Type B pancreatic cell (in vitro differentiated cells): ENCODE measurements at regions not wholly inside any gene's neighbourhood (a gene's known extent, or its start where the extent isn't known, plus 50 kb on each side); places are given as distances from the start of the nearest gene placed in this dataset.

Experiments used
- DNase-seq: peaks from one replicate; pipeline ENCODE4 v3.0.0; 2021; ENCODE audit warnings: mixed read lengths; ENCODE audit not compliant: unreplicated experiment; ENCODE audit errors: extremely low spot score
- H3K27ac Mint-ChIP-seq: 2 replicates; pipeline ENCODE4 v1.8.0; 2021; ENCODE audit warnings: mild to moderate bottlenecking, mixed read lengths
- H3K27me3 Mint-ChIP-seq: 2 replicates; pipeline ENCODE4 v1.8.0; 2021; ENCODE audit warnings: mixed read lengths
- H3K36me3 Mint-ChIP-seq: 2 replicates; pipeline ENCODE4 v1.8.0; 2021; ENCODE audit warnings: mixed read lengths
- H3K4me1 Mint-ChIP-seq: one replicate; pipeline ENCODE4 v1.8.0; 2021; ENCODE audit warnings: mixed read lengths; ENCODE audit not compliant: unreplicated experiment
- H3K4me3 Mint-ChIP-seq: 2 replicates; pipeline ENCODE4 v1.8.0; 2021; ENCODE audit warnings: mild to moderate bottlenecking, mixed read lengths
- H3K9me3 Mint-ChIP-seq: 2 replicates; pipeline ENCODE4 v1.8.0; 2021; ENCODE audit warnings: mixed read lengths
- CTCF ChIP-seq: fragments of 200-600 bp; sonication (generic); conservative IDR thresholded peaks from 2 replicates; pipeline ENCODE4 v1.5.0; 2021; ENCODE audit warnings: antibody characterized with exemption, mild to moderate bottlenecking

- no peak overlapping the region for H3K4me3 Mint-ChIP-seq
- no peak for TF ChIP-seq CTCF
- no peak overlapping the region for H3K27ac Mint-ChIP-seq
Observed at GRCh38 chr11:81000334-81000733, 1559.5 kb upstream of the TENM4 start.

GRCh38 chr11:80995523-80995922 is 1554.7 kb upstream of the TENM4 start:
- no peak overlapping the region for H3K4me3 Mint-ChIP-seq
- no peak overlapping the region for H3K27ac Mint-ChIP-seq
- no peaks in the 10 kb centered on the region for H3K36me3 Mint-ChIP-seq
- no peaks in the 10 kb centered on the region for H3K9me3 Mint-ChIP-seq
- DNase-seq: no peak
- TF ChIP-seq CTCF: no peak
- no peaks in the 10 kb centered on the region for H3K4me1 Mint-ChIP-seq
- no peaks in the 10 kb centered on the region for H3K27me3 Mint-ChIP-seq

More at GRCh38 chr11:81000334-81000733, 1559.5 kb upstream of the TENM4 start:
- Mint-ChIP-seq H3K4me1 (no peaks in the 10 kb centered on the region), H3K27me3 (no peaks in the 10 kb centered on the region), H3K9me3 (no peaks in the 10 kb centered on the region), H3K36me3 (no peaks in the 10 kb centered on the region)
- no peak for DNase-seq

DNA sequence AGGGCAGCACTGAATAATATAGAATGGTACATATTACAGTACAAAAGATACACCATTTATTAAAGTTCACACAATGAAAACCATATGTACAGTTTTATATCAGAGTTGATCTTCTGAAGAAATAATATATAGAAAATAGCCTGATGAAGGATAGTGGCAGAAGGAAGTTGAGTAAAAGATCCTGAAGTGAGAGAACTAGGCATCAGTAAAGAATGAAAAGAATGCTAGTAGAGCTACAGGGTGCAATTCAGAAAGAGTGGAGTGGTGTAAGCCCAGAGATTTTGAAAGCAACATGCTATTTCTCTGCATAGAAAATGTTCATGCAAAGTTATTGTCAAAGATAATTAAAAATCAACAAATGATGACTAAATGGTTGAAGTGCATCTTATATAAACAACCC is 1552.7 kb upstream of the TENM4 start:
- Mint-ChIP-seq H3K4me1 (no peaks in the 10 kb centered on the region), H3K4me3 (no peak overlapping the region), H3K27ac (no peak overlapping the region), H3K36me3 (no peaks in the 10 kb centered on the region), H3K9me3 (no peaks in the 10 kb centered on the region), H3K27me3 (no peaks in the 10 kb centered on the region)
- DNase-seq: no peak
- TF ChIP-seq CTCF: no peak

DNA sequence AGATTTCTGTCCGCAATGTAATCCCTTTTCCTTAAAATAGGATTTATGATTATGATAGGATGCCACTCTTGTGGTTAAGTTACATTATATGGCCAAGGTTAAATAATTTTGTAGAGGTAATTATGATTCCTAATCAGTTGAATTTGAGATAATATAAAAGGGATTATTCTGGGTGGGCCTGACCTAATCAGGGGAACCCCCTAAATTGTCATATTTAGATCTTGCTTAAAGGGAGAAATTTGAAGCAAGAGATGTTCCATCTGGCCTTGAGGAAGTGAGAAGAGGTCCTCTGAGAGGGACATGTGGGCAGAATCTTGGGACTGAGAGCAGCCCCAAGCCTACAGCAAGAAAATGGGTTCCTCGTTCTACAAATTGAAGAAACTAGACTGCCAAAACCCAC is 1550.1 kb upstream of the TENM4 start:
- no peak overlapping the region for H3K27ac Mint-ChIP-seq
- no peak for TF ChIP-seq CTCF
- no peaks in the 10 kb centered on the region for H3K27me3 Mint-ChIP-seq
- no peaks in the 10 kb centered on the region for H3K9me3 Mint-ChIP-seq
- H3K4me3 Mint-ChIP-seq: no peak overlapping the region
- H3K36me3 Mint-ChIP-seq: no peaks in the 10 kb centered on the region
- no peak for DNase-seq
- H3K4me1 Mint-ChIP-seq: no peaks in the 10 kb centered on the region

- no peaks in the 10 kb centered on the region for H3K27me3 Mint-ChIP-seq
- no peaks in the 10 kb centered on the region for H3K9me3 Mint-ChIP-seq
- H3K4me1 Mint-ChIP-seq: no peaks in the 10 kb centered on the region
- no peak for TF ChIP-seq CTCF
- DNase-seq: no peak
- no peak overlapping the region for H3K27ac Mint-ChIP-seq
- no peak overlapping the region for H3K4me3 Mint-ChIP-seq
- H3K36me3 Mint-ChIP-seq: no peaks in the 10 kb centered on the region
Observed at GRCh38 chr11:80987171-80987570, 1546.3 kb upstream of the TENM4 start.

DNA sequence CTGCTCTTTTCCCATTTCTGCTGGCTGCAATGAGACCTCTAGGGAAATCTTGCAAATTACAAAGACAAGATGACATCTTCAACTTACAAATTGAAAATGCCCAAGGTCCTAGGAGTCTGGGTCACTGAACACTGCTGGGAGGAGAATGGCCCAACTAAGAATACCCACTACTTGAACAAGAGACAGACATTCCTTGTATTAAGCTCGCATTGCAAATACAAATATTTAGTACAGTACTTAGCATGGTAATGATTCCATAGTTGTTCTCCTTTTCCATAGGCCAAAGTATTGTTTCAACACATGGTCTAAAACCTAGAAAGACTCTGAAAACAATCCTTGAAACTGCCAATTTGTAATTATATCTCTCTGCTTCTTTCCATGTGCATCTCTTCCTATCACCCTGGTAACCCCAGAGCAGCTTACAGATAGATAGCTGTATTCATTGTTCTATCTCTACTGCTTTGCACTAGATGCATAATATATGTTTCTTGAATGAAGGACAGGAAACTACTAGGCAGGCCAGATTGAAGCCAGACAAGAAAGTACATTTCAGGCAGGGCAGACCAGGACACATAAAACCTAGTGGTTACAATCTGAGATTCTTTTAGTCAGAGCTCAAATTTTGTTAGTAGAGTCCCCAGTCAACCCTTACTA is 1545.7 kb upstream of the TENM4 start:
- H3K9me3 Mint-ChIP-seq: no peaks in the 10 kb centered on the region
- H3K4me3 Mint-ChIP-seq: no peak overlapping the region
- H3K36me3 Mint-ChIP-seq: no peaks in the 10 kb centered on the region
- no peak overlapping the region for H3K27ac Mint-ChIP-seq
- DNase-seq: no peak
- no peak for TF ChIP-seq CTCF
- no peaks in the 10 kb centered on the region for H3K27me3 Mint-ChIP-seq
- no peaks in the 10 kb centered on the region for H3K4me1 Mint-ChIP-seq
